Retinal pigment epithelial cell (primary cell): ENCODE measurements at regions not wholly inside any gene's neighbourhood (a gene's known extent, or its start where the extent isn't known, plus 50 kb on each side); places are given as distances from the start of the nearest gene placed in this dataset.

ENCODE experiments used
- DNase-seq: peaks from one replicate; pipeline ENCODE4 v3.0.0-alpha.2; 2010; ENCODE audit warnings: low read depth
- H3K4me3 ChIP-seq: 2 replicates; pipeline ENCODE4 v1.5.1; 2011; ENCODE audit warnings: mild to moderate bottlenecking, low read length, control low read depth, moderate library complexity
- CTCF ChIP-seq: conservative IDR thresholded peaks from 2 replicates; pipeline ENCODE4 v1.5.1; 2011; ENCODE audit warnings: low read depth, low read length, control low read depth, inconsistent platforms

- H3K4me3 ChIP-seq: no peak overlapping the region
- no peak for DNase-seq
- no peak for TF ChIP-seq CTCF
Observed at GRCh38 chr6:48835421-48835958, 627.6 kb downstream of the MMUT start.

- no peak for DNase-seq
- no peak overlapping the region for H3K4me3 ChIP-seq
- TF ChIP-seq CTCF: no peak
Observed at GRCh38 chr6:48834706-48835105, 628.3 kb downstream of the MMUT start.

GRCh38 chr6:48833916-48834315 lies 629.1 kb downstream of the MMUT start:
- H3K4me3 ChIP-seq: no peak overlapping the region
- no peak for DNase-seq
- TF ChIP-seq CTCF: no peak

GRCh38 chr6:48826901-48827701 lies 636.0 kb downstream of the MMUT start:
- H3K4me3 ChIP-seq: peak overlapping the region; percentile 0
- no peak for TF ChIP-seq CTCF
- DNase-seq: peak; percentile 85

GRCh38 chr6:48826152-48826515 lies 636.9 kb downstream of the MMUT start:
- no peak for DNase-seq
- H3K4me3 ChIP-seq: no peak overlapping the region
- TF ChIP-seq CTCF: no peak

GRCh38 chr6:48825501-48826151 lies 637.4 kb downstream of the MMUT start:
- TF ChIP-seq CTCF: no peak
- no peak overlapping the region for H3K4me3 ChIP-seq
- DNase-seq: no peak

GRCh38 chr6:48818052-48818412 lies 645.0 kb downstream of the MMUT start:
- TF ChIP-seq CTCF: no peak
- H3K4me3 ChIP-seq: no peak overlapping the region
- DNase-seq: no peak
